Natural killer cell (primary cell): ENCODE measurements at regions not wholly inside any gene's neighbourhood (a gene's known extent, or its start where the extent isn't known, plus 50 kb on each side); places are given as distances from the start of the nearest gene placed in this dataset.

ENCODE experiments used
- ATAC-seq, 3 donors: fragments of 150-1000 bp in 2 of 3; fragments of 200-7000 bp in 1 of 3; cut with Tn5 transposase; 1 replicate in 1 of 3; 2 replicates in 2 of 3; pipeline ENCODE4 v1.10.0; 2021; ENCODE audit warnings: mild to moderate bottlenecking in 2 of 3, moderate library complexity in 2 of 3
- DNase-seq, 2 donors: peaks; one replicate each; pipeline versions ENCODE4 v3.0.0 to v3.0.0-alpha.2; 2013 to 2021; ENCODE audit warnings: mixed read lengths in 1 of 2
- H3K27ac ChIP-seq: one replicate; pipeline ENCODE4 v1.5.1; 2013; ENCODE audit warnings: mild to moderate bottlenecking, low read length
- H3K27me3 ChIP-seq: one replicate; pipeline ENCODE4 v1.6.1; 2013; ENCODE audit warnings: low read length; ENCODE audit not compliant: control insufficient read depth, insufficient read depth
- H3K36me3 ChIP-seq: one replicate; pipeline ENCODE4 v1.6.1; 2013; ENCODE audit warnings: low read length; ENCODE audit not compliant: control insufficient read depth, insufficient read depth
- H3K4me1 ChIP-seq: one replicate; pipeline ENCODE4 v1.6.1; 2013; ENCODE audit warnings: low read length; ENCODE audit not compliant: control insufficient read depth, insufficient read depth
- H3K4me3 ChIP-seq: one replicate; pipeline ENCODE4 v1.5.1; 2013; ENCODE audit warnings: low read length
- H3K9me3 ChIP-seq: one replicate; pipeline ENCODE4 v1.6.1; 2013; ENCODE audit warnings: low read length; ENCODE audit not compliant: control insufficient read depth, insufficient read depth
- H3K27ac Mint-ChIP-seq, 2 donors: one replicate each; pipeline ENCODE4 v1.8.0; 2022; ENCODE audit warnings: mild to moderate bottlenecking in 2 of 2, mixed read lengths in 2 of 2, moderate library complexity in 1 of 2
- H3K27me3 Mint-ChIP-seq, 2 donors: one replicate each; pipeline ENCODE4 v1.8.0; 2022; ENCODE audit warnings: low read depth in 2 of 2, mixed read lengths in 2 of 2
- H3K36me3 Mint-ChIP-seq: one replicate; pipeline ENCODE4 v1.8.0; 2022; ENCODE audit warnings: mixed read lengths
- H3K4me1 Mint-ChIP-seq, 2 donors: one replicate each; pipeline ENCODE4 v1.8.0; 2022; ENCODE audit warnings: mixed read lengths in 2 of 2
- H3K4me3 Mint-ChIP-seq: one replicate; pipeline ENCODE4 v1.8.0; 2022; ENCODE audit warnings: mild to moderate bottlenecking, moderate library complexity, mixed read lengths
- H3K9me3 Mint-ChIP-seq, 2 donors: one replicate each; pipeline ENCODE4 v1.8.0; 2022; ENCODE audit warnings: mixed read lengths in 2 of 2
- whole genome bisulfite sequencing: methylation state at CpG from one replicate; pipeline ENCODE4 v1.1.7; 2013; ENCODE audit warnings: missing lambda C conversion rate; ENCODE audit not compliant: insufficient coverage; 5-methylcytosine and 5-hydroxymethylcytosine counted together
- intact Hi-C: fragments of 100-400 bp; cut with micrococcal nuclease; formaldehyde crosslinking; loops from one replicate; pipeline ENCODE4 v1.14.2; 2022
- TF ChIP-seq, protein P1 (sequence below): fragments of 200-600 bp; IDR thresholded peaks from one replicate; pipeline ENCODE4 v1.8.0; 2022; ENCODE audit warnings: antibody characterized with exemption

DNA sequence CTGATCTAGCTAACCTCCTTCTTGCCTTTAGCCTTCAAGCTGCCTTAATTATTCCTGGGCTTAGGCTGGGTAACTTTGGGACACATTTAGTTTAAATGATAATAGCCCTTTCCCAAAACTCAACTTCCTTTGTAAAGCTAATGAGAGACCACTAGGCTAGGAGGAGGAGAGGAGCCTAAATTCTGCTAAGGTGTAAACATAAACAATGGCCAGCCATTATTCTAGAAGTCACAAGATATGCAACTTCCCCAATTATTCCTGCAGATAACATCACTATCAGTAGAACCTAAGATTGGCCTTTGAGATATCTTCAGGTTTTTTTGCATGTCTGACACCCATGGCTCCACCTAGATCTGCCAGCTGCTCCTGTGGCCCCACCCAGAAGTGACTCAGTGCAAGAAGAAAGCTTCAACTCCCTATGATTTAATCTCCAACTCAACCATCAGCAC lies 131.2 kb upstream of the FAM20A start:
- TF ChIP-seq, protein P1, sequence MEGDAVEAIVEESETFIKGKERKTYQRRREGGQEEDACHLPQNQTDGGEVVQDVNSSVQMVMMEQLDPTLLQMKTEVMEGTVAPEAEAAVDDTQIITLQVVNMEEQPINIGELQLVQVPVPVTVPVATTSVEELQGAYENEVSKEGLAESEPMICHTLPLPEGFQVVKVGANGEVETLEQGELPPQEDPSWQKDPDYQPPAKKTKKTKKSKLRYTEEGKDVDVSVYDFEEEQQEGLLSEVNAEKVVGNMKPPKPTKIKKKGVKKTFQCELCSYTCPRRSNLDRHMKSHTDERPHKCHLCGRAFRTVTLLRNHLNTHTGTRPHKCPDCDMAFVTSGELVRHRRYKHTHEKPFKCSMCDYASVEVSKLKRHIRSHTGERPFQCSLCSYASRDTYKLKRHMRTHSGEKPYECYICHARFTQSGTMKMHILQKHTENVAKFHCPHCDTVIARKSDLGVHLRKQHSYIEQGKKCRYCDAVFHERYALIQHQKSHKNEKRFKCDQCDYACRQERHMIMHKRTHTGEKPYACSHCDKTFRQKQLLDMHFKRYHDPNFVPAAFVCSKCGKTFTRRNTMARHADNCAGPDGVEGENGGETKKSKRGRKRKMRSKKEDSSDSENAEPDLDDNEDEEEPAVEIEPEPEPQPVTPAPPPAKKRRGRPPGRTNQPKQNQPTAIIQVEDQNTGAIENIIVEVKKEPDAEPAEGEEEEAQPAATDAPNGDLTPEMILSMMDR: no peak
- Mint-ChIP-seq H3K4me1 (no peaks in the 10 kb centered on the region), H3K27me3 (peaks cover 13 to 21% of the 10 kb centered on the region in 2 donors), H3K27ac (no peak overlapping the region), H3K9me3 (no peaks in the 10 kb centered on the region), H3K4me3 (no peak overlapping the region), H3K36me3 (no peaks in the 10 kb centered on the region)
- H3K9me3 ChIP-seq: peaks cover 3% of the 10 kb centered on the region
- no peak overlapping the region for H3K27ac ChIP-seq
- H3K4me1 ChIP-seq: no peaks in the 10 kb centered on the region
- no peaks in the 10 kb centered on the region for H3K36me3 ChIP-seq
- ATAC-seq (no peak), DNase-seq (no peak)
- peaks cover 2% of the 10 kb centered on the region for H3K27me3 ChIP-seq
- intact Hi-C loops: no loop called here
- no peak overlapping the region for H3K4me3 ChIP-seq

DNA sequence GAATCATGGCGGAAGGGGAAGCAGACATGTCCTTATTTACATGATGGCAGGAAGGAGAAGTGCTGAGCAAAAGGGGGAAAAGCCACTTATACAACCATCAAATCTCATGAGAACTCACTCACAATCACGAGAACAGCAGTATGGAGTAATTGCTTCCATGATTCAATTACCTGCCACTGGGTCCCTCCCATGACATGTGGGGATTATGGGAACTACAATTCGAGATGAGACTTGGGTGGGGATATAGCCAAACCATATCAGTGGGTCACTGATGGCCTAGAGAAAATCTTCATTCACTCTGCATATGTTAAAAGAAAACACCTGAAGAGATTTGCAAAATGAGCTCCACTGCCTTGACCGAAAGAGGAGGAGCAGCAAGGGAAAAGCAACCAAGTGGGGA lies 130.3 kb upstream of the FAM20A start:
- Histone ChIP-seq H3K36me3 (no peaks in the 10 kb centered on the region), H3K27ac (no peak overlapping the region), H3K27me3 (peaks cover 2% of the 10 kb centered on the region), H3K4me1 (no peaks in the 10 kb centered on the region), H3K9me3 (peaks cover 3% of the 10 kb centered on the region), H3K4me3 (no peak overlapping the region)
- Mint-ChIP-seq H3K27ac (no peak overlapping the region), H3K36me3 (no peaks in the 10 kb centered on the region), H3K4me3 (no peak overlapping the region), H3K9me3 (no peaks in the 10 kb centered on the region), H3K27me3 (peaks cover 14 to 21% of the 10 kb centered on the region in 2 donors), H3K4me1 (no peaks in the 10 kb centered on the region)
- intact Hi-C loops: no loop called here
- TF ChIP-seq, protein P1: no peak
- ATAC-seq: no peak
- no peak for DNase-seq
- WGBS: 84% methylated on average over 4 of the region's 4 CpGs

DNA sequence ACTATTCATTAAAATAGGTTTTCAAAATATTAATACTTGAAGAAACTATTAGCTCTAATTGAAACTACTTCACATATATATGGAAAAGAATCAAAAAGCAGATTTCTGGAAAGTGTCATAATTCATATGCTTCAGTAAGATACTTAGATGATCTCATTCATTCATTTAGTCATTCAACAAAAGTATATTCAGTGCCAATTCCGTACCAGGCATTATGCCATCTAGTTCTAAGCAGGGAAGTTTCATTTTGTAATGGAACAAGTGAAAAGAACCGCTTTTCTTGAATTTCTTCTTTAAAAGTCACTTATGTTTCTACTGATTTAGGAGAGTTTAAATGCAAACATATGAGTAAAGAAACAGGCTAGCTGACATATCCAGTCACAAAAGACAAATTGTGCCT lies 118.3 kb upstream of the FAM20A start:
- Histone ChIP-seq H3K27me3 (no peaks in the 10 kb centered on the region), H3K4me3 (no peak overlapping the region), H3K36me3 (no peaks in the 10 kb centered on the region), H3K27ac (no peak overlapping the region), H3K9me3 (no peaks in the 10 kb centered on the region), H3K4me1 (no peaks in the 10 kb centered on the region)
- TF ChIP-seq, protein P1: no peak
- WGBS: no CpG with 5 or more reads among the region's 2 CpGs
- DNase-seq (no peak), ATAC-seq (no peak)
- Mint-ChIP-seq H3K4me1 (no peaks in the 10 kb centered on the region), H3K9me3 (no peaks in the 10 kb centered on the region), H3K4me3 (no peak overlapping the region), H3K36me3 (no peaks in the 10 kb centered on the region), H3K27me3 (peaks cover 16 to 34% of the 10 kb centered on the region in 2 donors), H3K27ac (no peak overlapping the region)
- intact Hi-C loops: no loop called here

DNA sequence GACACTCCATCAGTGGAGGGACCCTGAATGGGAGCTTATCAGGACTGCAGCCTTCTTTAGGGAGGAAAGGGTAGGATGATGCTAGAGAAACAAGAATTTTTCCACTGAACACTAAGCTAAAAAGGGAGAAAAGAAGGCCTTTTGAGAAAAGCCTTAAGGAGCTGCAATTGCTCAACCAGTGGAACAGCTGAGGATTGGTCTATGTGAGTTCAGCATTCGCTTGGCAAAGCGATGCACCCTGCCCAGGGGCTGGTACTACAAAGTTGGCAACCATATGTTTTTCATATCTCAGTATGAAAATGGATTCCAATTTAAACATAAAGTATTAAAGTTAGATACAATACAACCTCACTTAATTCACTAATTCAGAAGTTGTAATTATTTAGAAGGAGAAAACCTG lies 117.8 kb upstream of the FAM20A start:
- DNase-seq: no peak
- H3K4me1 ChIP-seq: no peaks in the 10 kb centered on the region
- no peaks in the 10 kb centered on the region for H3K27me3 ChIP-seq
- H3K27ac ChIP-seq: no peak overlapping the region
- whole genome bisulfite sequencing: 100% methylated on average over 1 of the region's 2 CpGs
- intact Hi-C loops: no loop called here
- H3K9me3 ChIP-seq: no peaks in the 10 kb centered on the region
- no peaks in the 10 kb centered on the region for H3K4me1 Mint-ChIP-seq
- H3K9me3 Mint-ChIP-seq: no peaks in the 10 kb centered on the region
- no peak overlapping the region for H3K4me3 Mint-ChIP-seq
- ATAC-seq: no peak
- H3K36me3 ChIP-seq: no peaks in the 10 kb centered on the region
- peaks cover 17 to 33% of the 10 kb centered on the region in 2 donors for H3K27me3 Mint-ChIP-seq
- no peak overlapping the region for H3K4me3 ChIP-seq
- TF ChIP-seq, protein P1: no peak
- no peaks in the 10 kb centered on the region for H3K36me3 Mint-ChIP-seq
- H3K27ac Mint-ChIP-seq: no peak overlapping the region
